Panc1 (cell line): ENCODE measurements at regions not wholly inside any gene's neighbourhood (a gene's known extent, or its start where the extent isn't known, plus 50 kb on each side); places are given as distances from the start of the nearest gene placed in this dataset.

Source experiments
- ATAC-seq: fragments of 200-7000 bp; cut with Tn5 transposase; 2 replicates; pipeline ENCODE4 v1.9.1; 2020; ENCODE audit warnings: mild to moderate bottlenecking, moderate library complexity
- BruUV-seq: library from RNA; stranded (reverse); fragments of 400-500 nt; replicated peaks from 2 replicates; lab custom pipeline; 2021; lab: Mats Ljungman, UMichigan
- CTCF ChIA-PET: fragments of 300-600 bp; sonication (Branson Sonifier 250); formaldehyde crosslinking; loops from one replicate; lab custom pipeline; 2022; ENCODE audit warnings: antibody characterized with exemption; lab: Charles Lee
- POLR2A ChIA-PET: fragments of 300-600 bp; sonication (Branson Sonifier 250); formaldehyde crosslinking; loops from one replicate; lab custom pipeline; 2022; ENCODE audit warnings: antibody characterized with exemption; lab: Charles Lee
- DNase-seq: peaks from one replicate; pipeline ENCODE4 v3.0.0-alpha.2; 2010; ENCODE audit warnings: low read depth, low spot score
- H3K27ac ChIP-seq: 2 replicates; pipeline ENCODE4 v1.5.1; 2011; ENCODE audit warnings: mild to moderate bottlenecking, low read length, inconsistent platforms
- H3K27me3 ChIP-seq: fragments of 200-500 bp; sonication (Bioruptor generic); 2 replicates; pipeline ENCODE4 v1.6.0; 2014; ENCODE audit warnings: low read length, inconsistent platforms; ENCODE audit not compliant: control insufficient read depth, insufficient read depth
- H3K36me3 ChIP-seq: fragments of 200-500 bp; sonication (Bioruptor generic); 2 replicates; pipeline ENCODE4 v1.5.1; 2014; ENCODE audit warnings: inconsistent platforms, mild to moderate bottlenecking, low read length, moderate library complexity; ENCODE audit not compliant: control insufficient read depth, insufficient read depth
- H3K4me1 ChIP-seq: 2 replicates; pipeline ENCODE4 v1.5.1; 2011; ENCODE audit warnings: inconsistent platforms, mild to moderate bottlenecking, low read length, moderate library complexity; ENCODE audit not compliant: control insufficient read depth, insufficient read depth
- H3K4me3 ChIP-seq, 2 experiments: 2 replicates each; pipeline ENCODE4 v1.5.1; 2011 to 2012; ENCODE audit warnings: low read depth in 2 of 2, low read length in 2 of 2, mild to moderate bottlenecking in 2 of 2, inconsistent platforms in 1 of 2, moderate library complexity in 1 of 2
- H3K9me3 ChIP-seq: fragments of 200-500 bp; sonication (Bioruptor generic); 2 replicates; pipeline ENCODE4 v1.5.1; 2014; ENCODE audit warnings: low read depth, mild to moderate bottlenecking, inconsistent platforms, low read length, moderate library complexity; ENCODE audit not compliant: control insufficient read depth, insufficient read depth
- CTCF ChIP-seq: fragments of 450-650 bp; IDR thresholded peaks from 2 replicates; pipeline ENCODE4 v1.5.1; 2017; ENCODE audit warnings: mild to moderate bottlenecking
- POLR2AphosphoS5 ChIP-seq: IDR thresholded peaks from 2 replicates; pipeline ENCODE4 v1.6.1; 2012; ENCODE audit warnings: mild to moderate bottlenecking, low read depth, low read length, moderate library complexity
- REST ChIP-seq, 2 experiments: IDR thresholded peaks; 2 replicates each; pipeline ENCODE4 v1.6.1; 2011 to 2012; ENCODE audit warnings: low read depth in 2 of 2, control low read depth in 1 of 2, low read length in 1 of 2, mild to moderate bottlenecking in 1 of 2, moderate library complexity in 1 of 2; ENCODE audit not compliant: insufficient read depth in 1 of 2
- SIN3A ChIP-seq: IDR thresholded peaks from 2 replicates; pipeline ENCODE4 v1.6.1; 2012; ENCODE audit warnings: low read depth, mild to moderate bottlenecking, low read length, moderate library complexity, borderline replicate concordance; ENCODE audit not compliant: insufficient read depth
- TCF7L2 ChIP-seq: IDR thresholded peaks from 2 replicates; pipeline ENCODE4 v1.6.1; 2011; ENCODE audit warnings: mild to moderate bottlenecking, low read depth, low read length, inconsistent platforms
- in situ Hi-C: cut with HindIII; loops from 2 replicates; pipeline ENCODE4 v1.10.0; 2016; ENCODE audit warnings: low sequenced_read_pairs, low pct_unique_long_range_greater_than_20kb
- intact Hi-C: fragments of 100-400 bp; cut with micrococcal nuclease; formaldehyde crosslinking; loops from one replicate; pipeline ENCODE4 v1.10.0; 2022; ENCODE audit not compliant: unreplicated experiment

- Histone ChIP-seq H3K27me3 (no peaks in the 10 kb centered on the region), H3K4me1 (no peaks in the 10 kb centered on the region), H3K4me3 (no peak overlapping the region), H3K9me3 (no peaks in the 10 kb centered on the region), H3K36me3 (no peaks in the 10 kb centered on the region), H3K27ac (no peak overlapping the region)
- intact Hi-C loops (no loop called here), in situ Hi-C loops (no loop called here)
- no peak for ATAC-seq
- BruUV-seq, result no TSS peak
- ChIA-PET CTCF (no interaction called here), POLR2A (no interaction called here)
- no peak for TF ChIP-seq SIN3A
- no peak for TF ChIP-seq TCF7L2
- no peak for TF ChIP-seq CTCF
- no peak for DNase-seq
Observed at GRCh38 chr3:157844800-157845565, 261.2 kb downstream of the SHOX2 start.

- in situ Hi-C loops, result no loop called here
- H3K4me1 ChIP-seq, result no peaks in the 10 kb centered on the region
Observed at GRCh38 chr3:157844216-157844615, 262.0 kb downstream of the SHOX2 start.

More at GRCh38 chr3:157844216-157844615, 262.0 kb downstream of the SHOX2 start:
- DNase-seq, result no peak
- Histone ChIP-seq H3K27me3 (no peaks in the 10 kb centered on the region), H3K36me3 (no peaks in the 10 kb centered on the region), H3K9me3 (no peaks in the 10 kb centered on the region), H3K27ac (no peak overlapping the region), H3K4me3 (no peak overlapping the region)
- intact Hi-C loops, result no loop called here
- no TSS peak for BruUV-seq
- ChIA-PET POLR2A (no interaction called here), CTCF (no interaction called here)
- TF ChIP-seq CTCF, result no peak
- no peak for TF ChIP-seq SIN3A
- TF ChIP-seq POLR2AphosphoS5, result no peak
- no peak for TF ChIP-seq TCF7L2
- no peak for TF ChIP-seq REST (IDR thresholded peaks at IDR 0.05; ENCODE audit: insufficient read depth in 1 of 2, low read depth in 2 of 2, low read length in 1 of 2)
- no peak for ATAC-seq
